IMR-90 (cell line): ENCODE measurements at regions not wholly inside any gene's neighbourhood (a gene's known extent, or its start where the extent isn't known, plus 50 kb on each side); places are given as distances from the start of the nearest gene placed in this dataset.

ENCODE experiments used
- ATAC-seq: fragments of 200-7000 bp; cut with Tn5 transposase; 2 replicates; pipeline ENCODE4 v1.9.1; 2020; ENCODE audit warnings: low read depth, mild to moderate bottlenecking, moderate library complexity
- BruUV-seq: library from RNA; stranded (reverse); fragments of 400-500 nt; replicated peaks from 2 replicates; lab custom pipeline; 2021; lab: Mats Ljungman, UMichigan
- CTCF ChIA-PET: fragments of 300-600 bp; formaldehyde crosslinking; extraction: SDS; loops from one replicate; lab custom pipeline; 2021; ENCODE audit warnings: antibody characterized with exemption; lab: Yijun Ruan, JAX
- POLR2A ChIA-PET: fragments of 300-600 bp; sonication (Branson Sonifier 250); formaldehyde crosslinking; loops from one replicate; lab custom pipeline; 2022; ENCODE audit warnings: antibody characterized with exemption; ENCODE audit not compliant: unreplicated experiment; lab: Charles Lee
- DNase-seq: peaks from one replicate; pipeline ENCODE4 v3.0.0; 2013
- H2AFZ ChIP-seq: replicated peaks from 2 replicates; pipeline ENCODE3; 2013; ENCODE audit warnings: low read length, mild to moderate bottlenecking; ENCODE audit not compliant: poor library complexity
- H2AK5ac ChIP-seq: 2 replicates; pipeline ENCODE4 v1.6.1; 2013; ENCODE audit warnings: low read depth, low read length, inconsistent platforms
- H2AK9ac ChIP-seq: replicated peaks from 2 replicates; pipeline ENCODE3; 2013; ENCODE audit warnings: mild to moderate bottlenecking, low read depth, low read length, moderate library complexity; ENCODE audit not compliant: poor library complexity
- H2BK120ac ChIP-seq: 2 replicates; pipeline ENCODE4 v1.6.1; 2013; ENCODE audit warnings: low read depth, low read length, inconsistent platforms
- H2BK15ac ChIP-seq: 3 replicates; pipeline ENCODE4 v1.6.1; 2013; ENCODE audit warnings: low read depth, low read length, inconsistent platforms
- H2BK20ac ChIP-seq: 2 replicates; pipeline ENCODE4 v1.6.1; 2013; ENCODE audit warnings: low read depth, mild to moderate bottlenecking, inconsistent platforms, low read length, moderate library complexity
- H2BK5ac ChIP-seq: 2 replicates; pipeline ENCODE4 v1.6.1; 2013; ENCODE audit warnings: mild to moderate bottlenecking, low read depth, low read length, inconsistent platforms; ENCODE audit not compliant: poor library complexity, severe bottlenecking
- H3K14ac ChIP-seq: replicated peaks from 2 replicates; pipeline ENCODE4 v1.6.1; 2013; ENCODE audit warnings: low read depth, low read length, inconsistent platforms
- H3K18ac ChIP-seq: 2 replicates; pipeline ENCODE4 v1.6.1; 2013; ENCODE audit warnings: low read depth, low read length, control low read depth
- H3K23ac ChIP-seq: 2 replicates; pipeline ENCODE4 v1.6.1; 2013; ENCODE audit warnings: low read depth, low read length, inconsistent platforms
- H3K27ac ChIP-seq: 2 replicates; pipeline ENCODE4 v1.5.1; 2013; ENCODE audit warnings: mild to moderate bottlenecking, control low read depth, low read length; ENCODE audit not compliant: insufficient read depth
- H3K27me3 ChIP-seq: 2 replicates; pipeline ENCODE4 v1.6.1; 2013; ENCODE audit warnings: low read length; ENCODE audit not compliant: control insufficient read depth, insufficient read depth
- H3K36me3 ChIP-seq: 2 replicates; pipeline ENCODE4 v1.6.1; 2013; ENCODE audit warnings: low read length, mixed read lengths; ENCODE audit not compliant: control insufficient read depth, insufficient read depth
- H3K4ac ChIP-seq: 2 replicates; pipeline ENCODE4 v1.6.1; 2013; ENCODE audit warnings: low read depth, low read length, inconsistent platforms
- H3K4me1 ChIP-seq: 2 replicates; pipeline ENCODE4 v1.6.1; 2013; ENCODE audit warnings: low read length, mixed read lengths; ENCODE audit not compliant: control insufficient read depth, insufficient read depth
- H3K4me2 ChIP-seq: 2 replicates; pipeline ENCODE4 v1.6.1; 2013; ENCODE audit warnings: low read depth, mild to moderate bottlenecking, control low read depth, low read length, moderate library complexity
- H3K4me3 ChIP-seq: 2 replicates; pipeline ENCODE4 v1.5.1; 2013; ENCODE audit warnings: low read depth, mild to moderate bottlenecking, control low read depth, low read length, moderate library complexity; ENCODE audit not compliant: insufficient read depth
- H3K56ac ChIP-seq: 2 replicates; pipeline ENCODE4 v1.6.1; 2013; ENCODE audit warnings: low read length, inconsistent platforms; ENCODE audit not compliant: insufficient read depth; ENCODE audit errors: extremely low read depth
- H3K79me1 ChIP-seq, 2 experiments: 2 replicates each; pipeline ENCODE4 v1.6.1; 2013; ENCODE audit warnings: low read length in 2 of 2, inconsistent platforms in 1 of 2, low read depth in 1 of 2
- H3K9ac ChIP-seq: 2 replicates; pipeline ENCODE4 v1.6.1; 2013; ENCODE audit warnings: low read depth, low read length, control low read depth
- H3K9me1 ChIP-seq: 2 replicates; pipeline ENCODE4 v1.6.1; 2013; ENCODE audit warnings: low read length, inconsistent platforms; ENCODE audit not compliant: insufficient read depth
- H3K9me3 ChIP-seq: 2 replicates; pipeline ENCODE4 v1.6.1; 2013; ENCODE audit warnings: low read length; ENCODE audit not compliant: control insufficient read depth, insufficient read depth
- H4K20me1 ChIP-seq: 2 replicates; pipeline ENCODE4 v1.6.1; 2013; ENCODE audit warnings: low read length, inconsistent platforms; ENCODE audit not compliant: insufficient read depth
- H4K5ac ChIP-seq: 2 replicates; pipeline ENCODE4 v1.6.1; 2013; ENCODE audit warnings: mild to moderate bottlenecking, low read depth, low read length, control low read depth
- H4K8ac ChIP-seq, 2 experiments: 2 replicates each; pipeline ENCODE4 v1.6.1; 2013; ENCODE audit warnings: low read depth in 2 of 2, low read length in 2 of 2, control low read depth in 1 of 2, inconsistent platforms in 1 of 2
- H4K91ac ChIP-seq: 2 replicates; pipeline ENCODE4 v1.6.1; 2013; ENCODE audit warnings: low read depth, low read length, inconsistent platforms; ENCODE audit not compliant: insufficient read depth
- BHLHE40 ChIP-seq: fragments of 150-350 bp; IDR thresholded peaks from 2 replicates; pipeline ENCODE4 v1.6.1; 2016; ENCODE audit warnings: mild to moderate bottlenecking, low read depth, low read length
- CEBPB ChIP-seq: IDR thresholded peaks from 2 replicates; pipeline ENCODE4 v1.6.1; 2012; ENCODE audit warnings: low read depth, low read length, improper control_type of control experiment
- CHD1 ChIP-seq: IDR thresholded peaks from 2 replicates; pipeline ENCODE4 v1.6.1; 2012; ENCODE audit warnings: low read depth, low read length, improper control_type of control experiment
- FOS ChIP-seq: fragments of 150-350 bp; IDR thresholded peaks from 2 replicates; pipeline ENCODE4 v1.6.1; 2016; ENCODE audit warnings: low read depth, low read length
- NFE2L2 ChIP-seq: fragments of 150-350 bp; IDR thresholded peaks from 2 replicates; pipeline ENCODE4 v1.6.1; 2016; ENCODE audit warnings: low read depth, mild to moderate bottlenecking, low read length
- POLR2A ChIP-seq: IDR thresholded peaks from 2 replicates; pipeline ENCODE4 v1.6.1; 2012; ENCODE audit warnings: mild to moderate bottlenecking, low read depth, low read length
- RAD21 ChIP-seq: IDR thresholded peaks from 2 replicates; pipeline ENCODE4 v1.6.1; 2012; ENCODE audit warnings: low read length, improper control_type of control experiment
- RCOR1 ChIP-seq: IDR thresholded peaks from 2 replicates; pipeline ENCODE4 v1.6.1; 2012; ENCODE audit warnings: mild to moderate bottlenecking, low read length, improper control_type of control experiment; ENCODE audit not compliant: insufficient replicate concordance
- RFX5 ChIP-seq: IDR thresholded peaks from 2 replicates; pipeline ENCODE4 v1.8.0; 2012; ENCODE audit warnings: low read depth, mild to moderate bottlenecking, low read length, moderate library complexity
- SMC3 ChIP-seq: fragments of 150-350 bp; IDR thresholded peaks from 2 replicates; pipeline ENCODE4 v1.6.1; 2016; ENCODE audit warnings: low read depth, mild to moderate bottlenecking, antibody characterized with exemption, low read length, moderate library complexity
- USF2 ChIP-seq: fragments of 150-350 bp; IDR thresholded peaks from 2 replicates; pipeline ENCODE4 v1.6.1; 2017; ENCODE audit warnings: mild to moderate bottlenecking, antibody characterized with exemption, low read length, low read depth
- WGBS, 2 experiments: methylation state at CpG; one replicate each; pipeline versions ENCODE4 v1.1.5 to v1.1.7; 2013; ENCODE audit warnings: missing lambda C conversion rate in 2 of 2; ENCODE audit not compliant: insufficient read length in 1 of 2; ENCODE audit errors: extremely low coverage in 2 of 2; 5-methylcytosine and 5-hydroxymethylcytosine counted together
- dilution Hi-C: fragments of 300-500 bp; cut with HindIII; formaldehyde crosslinking; loops from one replicate; pipeline ENCODE4 v1.14.3; 2018; ENCODE audit warnings: low sequenced_read_pairs; ENCODE audit not compliant: unreplicated experiment
- in situ Hi-C: fragments of 300-500 bp; cut with MboI; formaldehyde crosslinking; loops from 3 replicates; pipeline ENCODE4 v1.14.3; 2019; ENCODE audit warnings: low sequenced_read_pairs, inconsistent platforms, mixed read lengths
- intact Hi-C: fragments of 100-400 bp; cut with micrococcal nuclease; formaldehyde crosslinking; loops from 2 replicates; pipeline ENCODE4 v1.10.0; 2022

- no peak overlapping the region for H3K14ac ChIP-seq
- in situ Hi-C loops, result no loop called here
- H2AK5ac ChIP-seq, result no peak overlapping the region
- no peaks in the 10 kb centered on the region for H4K20me1 ChIP-seq
- TF ChIP-seq NFE2L2 (no peak), BHLHE40 (no peak), POLR2A (no peak), RFX5 (no peak), RCOR1 (no peak), FOS (no peak), SMC3 (no peak), CEBPB (no peak), CHD1 (no peak), USF2 (no peak), RAD21 (no peak)
- WGBS, 2 experiments, result no CpG with 5 or more reads among the region's 1 CpG
- no peak overlapping the region for H2BK120ac ChIP-seq
- no peaks in the 10 kb centered on the region for H3K79me1 ChIP-seq
- H3K4me3 ChIP-seq, result no peak overlapping the region
- no peak overlapping the region for H3K23ac ChIP-seq
- H3K4ac ChIP-seq, result no peak overlapping the region
- peak; percentile 43 for DNase-seq
- no peak overlapping the region for H2BK20ac ChIP-seq
- no peak overlapping the region for H3K4me2 ChIP-seq
- H4K5ac ChIP-seq, result no peak overlapping the region
- no peak overlapping the region for H2BK15ac ChIP-seq
- no peak overlapping the region for H2AFZ ChIP-seq
- BruUV-seq, result no TSS peak
- H3K9ac ChIP-seq, result no peak overlapping the region
- no peaks in the 10 kb centered on the region; the same call in 1 of the 2 replicates for H3K27me3 ChIP-seq
- H3K56ac ChIP-seq, result no peak overlapping the region
- no peaks in the 10 kb centered on the region for H3K9me3 ChIP-seq
- H3K4me1 ChIP-seq, result no peaks in the 10 kb centered on the region; the same call in 1 of the 2 replicates
- H3K18ac ChIP-seq, result no peak overlapping the region
- H3K9me1 ChIP-seq, result no peaks in the 10 kb centered on the region
- H2AK9ac ChIP-seq, result no peak overlapping the region
- H3K36me3 ChIP-seq, result no peaks in the 10 kb centered on the region
- CTCF ChIA-PET, result interaction anchor here (0.6 to 3.7 kb wide), 4 partner anchors 26 to 44 kb away, joined by 3 to 65 read pairs (median 4); no protein-coding TSS in a partner anchor
- no peak overlapping the region for H2BK5ac ChIP-seq
- H4K91ac ChIP-seq, result no peak overlapping the region
- POLR2A ChIA-PET, result interaction anchor here (1.2 kb wide), 1 partner anchor 41 kb away, joined by 4 read pairs; no protein-coding TSS in a partner anchor
- dilution Hi-C loops, result no loop called here
- intact Hi-C loops, result no loop called here
- H3K27ac ChIP-seq, result no peak overlapping the region
- no peak overlapping the region for H4K8ac ChIP-seq
- peak; percentile 53 for ATAC-seq
Measured at GRCh38 chr3:157573780-157574378, 70.7 kb upstream of the VEPH1 start.
